ENCODE measurements at regions not wholly inside any gene's neighbourhood (a gene's known extent, or its start where the extent isn't known, plus 50 kb on each side); places are given as distances from the start of the nearest gene placed in this dataset.

GRCh38 chr7:36006636-36007229 is 146.3 kb upstream of the EEPD1 start:
- H3K4me3 ChIP-seq (ENCODE audit: low read depth, low read length): no peak overlapping the region
- no peak for DNase-seq (ENCODE audit: low read depth)
- TF ChIP-seq CTCF (conservative IDR thresholded peaks at IDR 0.05; ENCODE audit: low read depth, low read length): no peak

GRCh38 chr7:36010656-36011587 is 142.1 kb upstream of the EEPD1 start:
- no peak overlapping the region for H3K4me3 ChIP-seq (ENCODE audit: low read depth, low read length)
- no peak for DNase-seq (ENCODE audit: low read depth)
- TF ChIP-seq CTCF (conservative IDR thresholded peaks at IDR 0.05; ENCODE audit: low read depth, low read length): no peak

GRCh38 chr7:36011588-36011965 is 141.5 kb upstream of the EEPD1 start:
- H3K4me3 ChIP-seq (ENCODE audit: low read depth, low read length): no peak overlapping the region
- TF ChIP-seq CTCF (conservative IDR thresholded peaks at IDR 0.05; ENCODE audit: low read depth, low read length): no peak
- DNase-seq (ENCODE audit: low read depth): no peak

GRCh38 chr7:36013246-36014014 is 139.6 kb upstream of the EEPD1 start:
- H3K4me3 ChIP-seq (ENCODE audit: low read depth, low read length): no peak overlapping the region
- no peak for DNase-seq (ENCODE audit: low read depth)
- no peak for TF ChIP-seq CTCF (conservative IDR thresholded peaks at IDR 0.05; ENCODE audit: low read depth, low read length)

- no peak overlapping the region for H3K4me3 ChIP-seq (ENCODE audit: low read depth, low read length)
- TF ChIP-seq CTCF (conservative IDR thresholded peaks at IDR 0.05; ENCODE audit: low read depth, low read length): no peak
- DNase-seq (ENCODE audit: low read depth): no peak
These were observed 138.1 kb upstream of the EEPD1 start for GRCh38 chr7:36014961-36015360.

- DNase-seq (ENCODE audit: low read depth): no peak
- H3K4me3 ChIP-seq (ENCODE audit: low read depth, low read length): no peak overlapping the region
- no peak for TF ChIP-seq CTCF (conservative IDR thresholded peaks at IDR 0.05; ENCODE audit: low read depth, low read length)
These were observed 137.3 kb upstream of the EEPD1 start for GRCh38 chr7:36015733-36016132.
